H9 (cell line): ENCODE measurements at regions not wholly inside any gene's neighbourhood (a gene's known extent, or its start where the extent isn't known, plus 50 kb on each side); places are given as distances from the start of the nearest gene placed in this dataset.

Experiments used
- DNase-seq: peaks from one replicate; pipeline ENCODE4 v3.0.0-alpha.2; 2017
- H2AFZ ChIP-seq: one replicate; pipeline ENCODE4 v1.6.1; 2013; ENCODE audit warnings: mild to moderate bottlenecking, low read length, control low read depth, moderate library complexity
- H2AK5ac ChIP-seq: 2 replicates; pipeline ENCODE4 v1.6.1; 2013; ENCODE audit warnings: low read length, control low read depth, mixed read lengths; ENCODE audit not compliant: insufficient read length
- H2BK120ac ChIP-seq: one replicate; pipeline ENCODE4 v1.6.1; 2013; ENCODE audit warnings: low read depth, mild to moderate bottlenecking, low read length, control low read depth, inconsistent platforms; ENCODE audit not compliant: poor library complexity, severe bottlenecking
- H2BK12ac ChIP-seq: 2 replicates; pipeline ENCODE4 v1.6.1; 2013; ENCODE audit warnings: low read length, control low read depth, mixed read lengths, low read depth; ENCODE audit not compliant: insufficient read length
- H2BK15ac ChIP-seq: 2 replicates; pipeline ENCODE4 v1.6.1; 2013; ENCODE audit warnings: low read depth, low read length, control low read depth
- H2BK20ac ChIP-seq: one replicate; pipeline ENCODE4 v1.6.1; 2013; ENCODE audit warnings: low read depth, mild to moderate bottlenecking, low read length, control low read depth, inconsistent platforms; ENCODE audit not compliant: poor library complexity, severe bottlenecking
- H2BK5ac ChIP-seq: 2 replicates; pipeline ENCODE4 v1.6.1; 2013; ENCODE audit warnings: low read length, control low read depth, mixed read lengths; ENCODE audit not compliant: insufficient read length
- H3K14ac ChIP-seq: 2 replicates; pipeline ENCODE4 v1.6.1; 2013; ENCODE audit warnings: low read length, control low read depth; ENCODE audit not compliant: insufficient read depth
- H3K18ac ChIP-seq: 2 replicates; pipeline ENCODE4 v1.6.1; 2013; ENCODE audit warnings: low read depth, mild to moderate bottlenecking, mixed read lengths, low read length, control low read depth; ENCODE audit not compliant: insufficient read length
- H3K23ac ChIP-seq: 2 replicates; pipeline ENCODE4 v1.6.1; 2013; ENCODE audit warnings: low read length, control low read depth, mixed read lengths, low read depth; ENCODE audit not compliant: insufficient read length
- H3K23me2 ChIP-seq: 2 replicates; pipeline ENCODE4 v1.6.1; 2013; ENCODE audit warnings: low read depth, mild to moderate bottlenecking, mixed read lengths, low read length, control low read depth; ENCODE audit not compliant: insufficient read length, poor library complexity, severe bottlenecking
- H3K27ac ChIP-seq: 2 replicates; pipeline ENCODE4 v1.5.1; 2013; ENCODE audit warnings: low read length, control low read depth, mixed read lengths, low read depth; ENCODE audit not compliant: insufficient read length
- H3K27me3 ChIP-seq: 2 replicates; pipeline ENCODE4 v1.6.1; 2013; ENCODE audit warnings: low read length, control low read depth, inconsistent platforms; ENCODE audit not compliant: insufficient read depth
- H3K4ac ChIP-seq: 2 replicates; pipeline ENCODE4 v1.6.1; 2013; ENCODE audit warnings: low read depth, mild to moderate bottlenecking, control low read depth, inconsistent platforms, low read length, moderate library complexity
- H3K4me1 ChIP-seq: 2 replicates; pipeline ENCODE4 v1.6.1; 2013; ENCODE audit warnings: low read length, control low read depth, inconsistent platforms; ENCODE audit not compliant: insufficient read depth
- H3K4me2 ChIP-seq: 2 replicates; pipeline ENCODE4 v1.6.1; 2013; ENCODE audit warnings: low read length, control low read depth, mixed read lengths; ENCODE audit not compliant: insufficient read length, insufficient read depth
- H3K56ac ChIP-seq: 2 replicates; pipeline ENCODE4 v1.6.1; 2013; ENCODE audit warnings: low read depth, mild to moderate bottlenecking, mixed read lengths, low read length, control low read depth; ENCODE audit not compliant: insufficient read length
- H3K79me1 ChIP-seq: 2 replicates; pipeline ENCODE4 v1.6.1; 2013; ENCODE audit warnings: low read depth, mild to moderate bottlenecking, moderate library complexity, low read length, control low read depth, inconsistent platforms; ENCODE audit not compliant: insufficient read depth, poor library complexity, severe bottlenecking
- H3K79me2 ChIP-seq: 2 replicates; pipeline ENCODE4 v1.6.1; 2013; ENCODE audit warnings: low read length, control low read depth, inconsistent platforms; ENCODE audit not compliant: insufficient read depth
- H3K9ac ChIP-seq: 2 replicates; pipeline ENCODE4 v1.6.1; 2013; ENCODE audit warnings: low read length, control low read depth, mixed read lengths; ENCODE audit not compliant: insufficient read length; ENCODE audit errors: extremely low read depth
- H3K9me3 ChIP-seq: one replicate; pipeline ENCODE4 v1.6.1; 2013; ENCODE audit warnings: low read depth, low read length, inconsistent platforms; ENCODE audit not compliant: control insufficient read depth
- H3T11ph ChIP-seq: one replicate; pipeline ENCODE4 v1.6.1; 2013; ENCODE audit warnings: mild to moderate bottlenecking, low read length, control low read depth, inconsistent platforms
- H4K20me1 ChIP-seq: one replicate; pipeline ENCODE4 v1.6.1; 2013; ENCODE audit not compliant: control insufficient read depth, insufficient read length, insufficient read depth
- H4K5ac ChIP-seq: 2 replicates; pipeline ENCODE4 v1.6.1; 2013; ENCODE audit warnings: low read depth, mild to moderate bottlenecking, mixed read lengths, low read length, control low read depth; ENCODE audit not compliant: insufficient read length
- H4K8ac ChIP-seq: replicated peaks from 2 replicates; pipeline ENCODE4 v1.6.1; 2013; ENCODE audit warnings: low read length, control low read depth, mixed read lengths, low read depth; ENCODE audit not compliant: insufficient read length
- H4K91ac ChIP-seq: 2 replicates; pipeline ENCODE4 v1.6.1; 2013; ENCODE audit warnings: low read depth, mild to moderate bottlenecking, moderate library complexity, mixed read lengths, low read length, control low read depth; ENCODE audit not compliant: insufficient read length
- H3K27ac Mint-ChIP-seq, 3 experiments: 2 replicates in 2 of 3; 3 replicates in 1 of 3; pipeline ENCODE4 v1.8.0; 2020 to 2021; ENCODE audit warnings: mixed read lengths in 3 of 3, mild to moderate bottlenecking in 1 of 3, moderate library complexity in 1 of 3
- H3K27me3 Mint-ChIP-seq: 2 replicates; pipeline ENCODE4 v1.8.0; 2021; ENCODE audit warnings: low read depth, mild to moderate bottlenecking, moderate library complexity, mixed read lengths
- H3K36me3 Mint-ChIP-seq, 3 experiments: 2 replicates in 2 of 3; 3 replicates in 1 of 3; pipeline ENCODE4 v1.8.0; 2020 to 2021; ENCODE audit warnings: low read depth in 3 of 3, mixed read lengths in 3 of 3; ENCODE audit not compliant: insufficient read depth in 1 of 3
- H3K4me1 Mint-ChIP-seq, 2 experiments: 2 replicates each; pipeline ENCODE4 v1.8.0; 2020; ENCODE audit warnings: mixed read lengths in 2 of 2
- H3K4me3 Mint-ChIP-seq, 2 experiments: 2 replicates in 1 of 2; 3 replicates in 1 of 2; pipeline ENCODE4 v1.8.0; 2020 to 2021; ENCODE audit warnings: mild to moderate bottlenecking in 2 of 2, mixed read lengths in 2 of 2, moderate library complexity in 1 of 2
- H3K9me3 Mint-ChIP-seq, 2 experiments: 2 replicates in 1 of 2; 3 replicates in 1 of 2; pipeline ENCODE4 v1.8.0; 2020; ENCODE audit warnings: mild to moderate bottlenecking in 2 of 2, mixed read lengths in 2 of 2, moderate library complexity in 1 of 2
- CTCF ChIP-seq: fragments of 200-600 bp; sonication (generic); conservative IDR thresholded peaks from 3 replicates; pipeline ENCODE4 v1.8.0; 2021; ENCODE audit warnings: antibody characterized with exemption, mild to moderate bottlenecking
- WGBS: extraction: QIAGEN DNeasy Blood & Tissue Kit; methylation state at CpG from one replicate; pipeline ENCODE4 v1.1.7; 2013; ENCODE audit warnings: missing lambda C conversion rate, low lambda C conversion rate, mixed read lengths; ENCODE audit not compliant: insufficient read length; ENCODE audit errors: extremely low coverage; 5-methylcytosine and 5-hydroxymethylcytosine counted together

DNA sequence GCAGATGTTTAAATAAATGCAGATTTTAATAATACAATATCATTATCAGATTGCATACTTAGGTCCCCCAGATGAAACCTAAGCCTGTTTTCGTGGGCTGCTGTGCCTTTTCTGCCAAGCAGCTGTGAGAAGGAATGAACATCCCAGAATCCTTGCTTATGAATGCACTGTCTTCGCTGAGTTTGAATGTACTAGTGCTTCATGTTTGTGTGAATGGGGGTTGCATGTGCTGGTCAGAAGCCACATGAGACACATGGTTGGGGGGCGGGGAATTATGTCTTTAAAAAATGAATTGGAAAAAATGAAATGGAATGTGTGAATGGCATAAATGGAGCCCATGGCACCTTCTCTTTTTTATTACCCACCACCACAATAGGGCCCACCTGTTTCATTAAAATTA is 125.4 kb upstream of the HSD17B12 start:
- Mint-ChIP-seq H3K36me3 (no peaks in the 10 kb centered on the region; a peak in 1 of 7 replicates), H3K4me3 (no peak overlapping the region), H3K9me3 (no peaks in the 10 kb centered on the region; a peak in 1 of 5 replicates), H3K27ac (no peak overlapping the region), H3K27me3 (peaks cover 54% of the 10 kb centered on the region), H3K4me1 (peaks cover 55 to 62% of the 10 kb centered on the region in 2 experiments)
- Histone ChIP-seq H4K91ac (no peak overlapping the region), H3K18ac (no peak overlapping the region), H3K56ac (no peak overlapping the region), H2BK15ac (no peak overlapping the region), H3K27ac (no peak overlapping the region), H4K8ac (no peak overlapping the region), H3K23me2 (peaks cover 18% of the 10 kb centered on the region), H3T11ph (no peak overlapping the region), H2BK5ac (no peak overlapping the region), H3K9me3 (no peaks in the 10 kb centered on the region), H3K4me1 (peaks cover 14% of the 10 kb centered on the region), H2AFZ (no peak overlapping the region), H3K23ac (no peak overlapping the region), H2AK5ac (no peak overlapping the region), H3K9ac (no peak overlapping the region), H2BK12ac (no peak overlapping the region), H3K79me1 (no peaks in the 10 kb centered on the region), H3K27me3 (no peaks in the 10 kb centered on the region; the same call in 1 of the 2 replicates), H3K4ac (no peak overlapping the region), H4K5ac (no peak overlapping the region), H2BK120ac (no peak overlapping the region), H3K4me2 (no peak overlapping the region), H4K20me1 (no peaks in the 10 kb centered on the region), H3K79me2 (no peaks in the 10 kb centered on the region), H2BK20ac (no peak overlapping the region), H3K14ac (no peak overlapping the region)
- no peak for TF ChIP-seq CTCF
- WGBS = no CpG with 5 or more reads among the region's 3 CpGs
- no peak for DNase-seq
